Caco-2 (cell line): ENCODE measurements at regions not wholly inside any gene's neighbourhood (a gene's known extent, or its start where the extent isn't known, plus 50 kb on each side); places are given as distances from the start of the nearest gene placed in this dataset.

Experiments
- BruUV-seq: library from RNA; stranded (reverse); fragments of 400-500 nt; replicated peaks from 2 replicates; lab custom pipeline; 2021; lab: Mats Ljungman, UMichigan
- CTCF ChIA-PET: fragments of 300-600 bp; sonication (Branson Sonifier 250); formaldehyde crosslinking; loops from one replicate; lab custom pipeline; 2022; ENCODE audit warnings: antibody characterized with exemption; lab: Charles Lee
- POLR2A ChIA-PET: fragments of 300-600 bp; sonication (Branson Sonifier 250); formaldehyde crosslinking; loops from one replicate; lab custom pipeline; 2022; ENCODE audit warnings: antibody characterized with exemption; lab: Charles Lee
- DNase-seq, 2 experiments: peaks; one replicate each; pipeline versions ENCODE4 v3.0.0 to v3.0.0-alpha.2; 2020 to 2022
- H3K27me3 ChIP-seq: replicated peaks from 2 replicates; pipeline ENCODE4 v1.6.0; 2011; ENCODE audit warnings: low read length; ENCODE audit not compliant: control insufficient read depth, insufficient read depth
- H3K36me3 ChIP-seq: 2 replicates; pipeline ENCODE4 v1.5.1; 2011; ENCODE audit warnings: low read length; ENCODE audit not compliant: control insufficient read depth, insufficient read depth
- H3K4me1 ChIP-seq: fragments of 250-450 bp; sonication (Bioruptor Pico); 2 replicates; pipeline ENCODE4 v1.5.1; 2020; ENCODE audit warnings: mild to moderate bottlenecking
- H3K4me3 ChIP-seq: 2 replicates; pipeline ENCODE4 v1.5.1; 2011; ENCODE audit warnings: low read depth, mild to moderate bottlenecking, control low read depth, low read length
- H3K9me3 ChIP-seq: fragments of 250-450 bp; sonication (Bioruptor Pico); 2 replicates; pipeline ENCODE4 v1.5.1; 2020; ENCODE audit warnings: mild to moderate bottlenecking, moderate library complexity
- H3K27ac Mint-ChIP-seq: one replicate; pipeline ENCODE4 v1.8.0; 2022; ENCODE audit warnings: mixed read lengths; ENCODE audit not compliant: unreplicated experiment
- H3K27me3 Mint-ChIP-seq: one replicate; pipeline ENCODE4 v1.8.0; 2022; ENCODE audit warnings: mixed read lengths; ENCODE audit not compliant: insufficient read depth, unreplicated experiment
- H3K36me3 Mint-ChIP-seq: one replicate; pipeline ENCODE4 v1.8.0; 2022; ENCODE audit warnings: mild to moderate bottlenecking, mixed read lengths; ENCODE audit not compliant: insufficient read depth, unreplicated experiment
- H3K4me1 Mint-ChIP-seq: one replicate; pipeline ENCODE4 v1.8.0; 2022; ENCODE audit warnings: low read depth, mixed read lengths; ENCODE audit not compliant: unreplicated experiment
- H3K4me3 Mint-ChIP-seq: one replicate; pipeline ENCODE4 v1.8.0; 2022; ENCODE audit warnings: mild to moderate bottlenecking, moderate library complexity, mixed read lengths; ENCODE audit not compliant: unreplicated experiment
- H3K9me3 Mint-ChIP-seq: one replicate; pipeline ENCODE4 v1.8.0; 2022; ENCODE audit warnings: mixed read lengths; ENCODE audit not compliant: unreplicated experiment
- CTCF ChIP-seq, 2 experiments: fragments of 200-600 bp in 1 of 2; IDR thresholded peaks; 1 replicate in 1 of 2; 2 replicates in 1 of 2; pipeline versions ENCODE4 v1.5.1 to v1.8.0; 2011 to 2022; ENCODE audit warnings: antibody characterized with exemption in 1 of 2, control low read depth in 1 of 2, inconsistent platforms in 1 of 2, low read depth in 1 of 2, low read length in 1 of 2, mild to moderate bottlenecking in 1 of 2, moderate library complexity in 1 of 2; ENCODE audit not compliant: insufficient read depth in 1 of 2, severe bottlenecking in 1 of 2, unreplicated experiment in 1 of 2
- intact Hi-C: fragments of 100-400 bp; cut with micrococcal nuclease; formaldehyde crosslinking; loops from one replicate; pipeline ENCODE4 v1.10.0; 2022; ENCODE audit not compliant: unreplicated experiment

- H3K4me3 Mint-ChIP-seq, result no peak overlapping the region
- H3K4me3 ChIP-seq, result no peak overlapping the region
- TF ChIP-seq CTCF (IDR thresholded peaks at IDR 0.05; ENCODE audit: insufficient read depth in 1 of 2, low read depth in 1 of 2, low read length in 1 of 2, severe bottlenecking in 1 of 2, unreplicated experiment in 1 of 2), result no peak
- peaks cover 15% of the 10 kb centered on the region for H3K27me3 Mint-ChIP-seq
- no peak for DNase-seq
- ChIA-PET POLR2A (no interaction called here), CTCF (no interaction called here)
- H3K27ac Mint-ChIP-seq, result no peak overlapping the region
- H3K36me3 ChIP-seq, result no peaks in the 10 kb centered on the region
- no TSS peak for BruUV-seq
- peaks cover 6% of the 10 kb centered on the region for H3K4me1 Mint-ChIP-seq
- no peaks in the 10 kb centered on the region for H3K36me3 Mint-ChIP-seq
- H3K27me3 ChIP-seq, result peaks cover 3% of the 10 kb centered on the region
- no peaks in the 10 kb centered on the region; the same call in 1 of the 2 replicates for H3K4me1 ChIP-seq
- no peaks in the 10 kb centered on the region for H3K9me3 ChIP-seq
- intact Hi-C loops, result no loop called here
- H3K9me3 Mint-ChIP-seq, result no peaks in the 10 kb centered on the region
These were observed 70.9 kb downstream of the NAV1 start for GRCh38 chr1:201609661-201610318.

DNA sequence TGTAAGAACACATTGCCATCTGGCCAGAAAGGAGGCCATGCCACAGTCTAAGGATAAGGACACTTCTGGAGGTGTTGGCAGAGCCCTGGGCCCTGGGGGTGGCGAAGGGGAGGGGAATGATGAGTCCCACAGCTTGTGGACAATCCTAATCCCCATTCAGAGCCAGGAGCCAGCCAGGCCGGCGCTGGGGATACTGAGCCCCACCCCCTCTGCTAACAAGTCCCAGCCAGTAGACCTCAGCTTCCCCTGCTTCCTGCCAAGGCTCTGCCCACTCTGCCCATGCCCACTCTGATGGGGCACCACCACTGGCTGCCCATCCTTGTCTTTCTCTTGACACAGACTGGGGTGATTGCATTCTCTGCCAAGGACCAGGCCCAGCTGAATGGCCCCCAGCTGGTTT is 71.9 kb downstream of the NAV1 start:
- Histone ChIP-seq H3K27me3 (peaks cover 3% of the 10 kb centered on the region), H3K9me3 (no peaks in the 10 kb centered on the region), H3K36me3 (no peaks in the 10 kb centered on the region), H3K4me3 (no peak overlapping the region), H3K4me1 (no peaks in the 10 kb centered on the region; the same call in 1 of the 2 replicates)
- Mint-ChIP-seq H3K4me3 (no peak overlapping the region), H3K27ac (no peak overlapping the region), H3K27me3 (peaks cover 8% of the 10 kb centered on the region), H3K9me3 (no peaks in the 10 kb centered on the region), H3K36me3 (no peaks in the 10 kb centered on the region), H3K4me1 (no peaks in the 10 kb centered on the region)
- no peak for DNase-seq
- intact Hi-C loops, result no loop called here
- POLR2A ChIA-PET, result no interaction called here
- no TSS peak for BruUV-seq
- no peak for TF ChIP-seq CTCF (IDR thresholded peaks at IDR 0.05; ENCODE audit: insufficient read depth in 1 of 2, low read depth in 1 of 2, low read length in 1 of 2, severe bottlenecking in 1 of 2, unreplicated experiment in 1 of 2)
- CTCF ChIA-PET, result no interaction called here

DNA sequence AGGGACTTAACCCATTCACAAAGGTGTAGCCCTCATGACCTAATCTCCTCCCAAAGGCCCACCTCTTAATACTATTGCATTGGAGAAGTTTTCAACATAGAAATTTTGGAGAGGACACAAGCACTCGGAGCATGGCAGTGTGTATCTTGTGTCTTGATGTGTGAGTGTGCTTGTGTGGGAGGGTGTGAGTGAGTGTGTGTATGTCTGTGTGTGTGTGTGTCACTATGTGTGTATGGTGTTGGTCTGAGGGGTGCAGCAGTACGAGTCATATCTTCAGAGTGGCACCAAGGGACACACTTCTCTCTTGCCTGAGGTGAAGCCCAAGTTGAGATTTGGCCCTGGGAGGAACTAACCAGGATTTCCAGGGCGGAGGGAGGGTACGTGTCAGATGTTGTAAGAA is 73.7 kb downstream of the NAV1 start:
- BruUV-seq, result no TSS peak

More for the DNA sequence above, 73.7 kb downstream of the NAV1 start:
- no peaks in the 10 kb centered on the region for H3K9me3 ChIP-seq
- peaks cover 3% of the 10 kb centered on the region for H3K27me3 ChIP-seq
- POLR2A ChIA-PET, result no interaction called here
- no peaks in the 10 kb centered on the region for H3K36me3 ChIP-seq
- H3K27ac Mint-ChIP-seq, result no peak overlapping the region
- H3K4me1 ChIP-seq, result no peaks in the 10 kb centered on the region; the same call in 1 of the 2 replicates
- no peak overlapping the region for H3K4me3 Mint-ChIP-seq
- no peaks in the 10 kb centered on the region for H3K36me3 Mint-ChIP-seq
- intact Hi-C loops, result no loop called here
- no peaks in the 10 kb centered on the region for H3K4me1 Mint-ChIP-seq
- CTCF ChIA-PET, result no interaction called here
- no peak for TF ChIP-seq CTCF (IDR thresholded peaks at IDR 0.05; ENCODE audit: insufficient read depth in 1 of 2, low read depth in 1 of 2, low read length in 1 of 2, severe bottlenecking in 1 of 2, unreplicated experiment in 1 of 2)
- no peaks in the 10 kb centered on the region for H3K9me3 Mint-ChIP-seq
- no peak overlapping the region for H3K4me3 ChIP-seq
- H3K27me3 Mint-ChIP-seq, result peaks cover 8% of the 10 kb centered on the region
- DNase-seq, result no peak
